Uterus (tissue), 3 donors: ENCODE measurements at regions not wholly inside any gene's neighbourhood (a gene's known extent, or its start where the extent isn't known, plus 50 kb on each side); places are given as distances from the start of the nearest gene placed in this dataset.

Source experiments
- DNase-seq, 2 donors: peaks; one replicate each; pipeline ENCODE4 v3.0.0-alpha.2; 2019 to 2020
- H3K27ac ChIP-seq, 2 donors: fragments of 200-600 bp; sonication (generic); 1 replicate in 1 of 2; 2 replicates in 1 of 2; pipeline ENCODE4 v1.5.1; 2016 to 2018
- H3K27me3 ChIP-seq, 2 donors: fragments of 200-600 bp; sonication (generic); one replicate each; pipeline ENCODE4 v1.5.1; 2018 to 2019; ENCODE audit warnings: control low read depth in 1 of 2
- H3K36me3 ChIP-seq, 2 donors: fragments of 200-600 bp; sonication (generic); one replicate each; pipeline ENCODE4 v1.5.1; 2019; ENCODE audit warnings: control low read depth in 1 of 2
- H3K4me1 ChIP-seq, 2 donors: fragments of 200-600 bp; sonication (generic); one replicate each; pipeline ENCODE4 v1.5.1; 2018 to 2019; ENCODE audit warnings: control low read depth in 1 of 2
- H3K4me3 ChIP-seq, 2 donors: fragments of 200-600 bp; sonication (generic); 1 replicate in 1 of 2; 2 replicates in 1 of 2; pipeline ENCODE4 v1.5.1; 2018 to 2019; ENCODE audit warnings: mild to moderate bottlenecking in 1 of 2
- H3K9me3 ChIP-seq, 2 donors: fragments of 200-600 bp; sonication (generic); one replicate each; pipeline ENCODE4 v1.5.1; 2019; ENCODE audit warnings: control low read depth in 1 of 2
- POLR2A ChIP-seq, 2 donors: fragments of 450-650 bp; IDR thresholded peaks; one replicate each; pipeline ENCODE4 v1.6.1; 2016; ENCODE audit warnings: antibody characterized with exemption in 2 of 2, mild to moderate bottlenecking in 1 of 2, moderate library complexity in 1 of 2
- intact Hi-C: fragments of 100-400 bp; cut with DNase I; formaldehyde crosslinking; loops from one replicate; pipeline ENCODE4 v1.15.1; 2023; ENCODE audit warnings: low total_unique reads
- TF ChIP-seq, protein P1 (sequence below), 4 experiments: fragments of 200-600 bp in 2 of 4; fragments of 450-650 bp in 2 of 4; sonication (generic) in 2 of 4; IDR thresholded peaks; one replicate each; pipeline ENCODE4 v1.5.1; 2016 to 2019; ENCODE audit warnings: antibody characterized with exemption in 4 of 4, mild to moderate bottlenecking in 2 of 4, moderate library complexity in 1 of 4
- donor health status: DM: yes; HTN: yes; CAD: no.

DNA sequence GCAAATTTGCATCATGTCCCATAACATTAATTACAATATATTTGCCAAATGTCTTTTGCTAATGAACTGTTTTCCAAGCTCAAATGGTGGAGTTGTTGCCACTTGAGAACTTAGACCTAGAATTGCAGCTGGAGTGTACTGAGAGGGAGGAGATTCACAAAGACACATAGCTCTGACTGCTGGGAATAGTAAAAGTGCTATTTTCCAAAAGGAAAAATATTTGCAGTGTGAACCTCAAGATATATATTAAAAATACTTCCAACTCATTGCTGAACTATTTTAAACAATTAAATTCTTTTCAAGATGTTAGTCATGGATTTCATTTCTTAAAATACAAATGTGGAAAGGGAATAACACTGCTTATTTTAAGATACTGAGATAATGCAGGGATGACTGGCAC is 666.8 kb upstream of the ARPP21 start:
- Histone ChIP-seq H3K36me3 (no peaks in the 10 kb centered on the region), H3K27me3 (no peaks in the 10 kb centered on the region), H3K4me3 (no peak overlapping the region), H3K27ac (no peak overlapping the region), H3K4me1 (no peaks in the 10 kb centered on the region), H3K9me3 (no peaks in the 10 kb centered on the region)
- intact Hi-C loops = no loop called here
- DNase-seq = no peak
- TF ChIP-seq, protein P1, sequence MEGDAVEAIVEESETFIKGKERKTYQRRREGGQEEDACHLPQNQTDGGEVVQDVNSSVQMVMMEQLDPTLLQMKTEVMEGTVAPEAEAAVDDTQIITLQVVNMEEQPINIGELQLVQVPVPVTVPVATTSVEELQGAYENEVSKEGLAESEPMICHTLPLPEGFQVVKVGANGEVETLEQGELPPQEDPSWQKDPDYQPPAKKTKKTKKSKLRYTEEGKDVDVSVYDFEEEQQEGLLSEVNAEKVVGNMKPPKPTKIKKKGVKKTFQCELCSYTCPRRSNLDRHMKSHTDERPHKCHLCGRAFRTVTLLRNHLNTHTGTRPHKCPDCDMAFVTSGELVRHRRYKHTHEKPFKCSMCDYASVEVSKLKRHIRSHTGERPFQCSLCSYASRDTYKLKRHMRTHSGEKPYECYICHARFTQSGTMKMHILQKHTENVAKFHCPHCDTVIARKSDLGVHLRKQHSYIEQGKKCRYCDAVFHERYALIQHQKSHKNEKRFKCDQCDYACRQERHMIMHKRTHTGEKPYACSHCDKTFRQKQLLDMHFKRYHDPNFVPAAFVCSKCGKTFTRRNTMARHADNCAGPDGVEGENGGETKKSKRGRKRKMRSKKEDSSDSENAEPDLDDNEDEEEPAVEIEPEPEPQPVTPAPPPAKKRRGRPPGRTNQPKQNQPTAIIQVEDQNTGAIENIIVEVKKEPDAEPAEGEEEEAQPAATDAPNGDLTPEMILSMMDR (IDR thresholded peaks at IDR 0.05) = no peak
- no peak for TF ChIP-seq POLR2A (IDR thresholded peaks at IDR 0.05)

DNA sequence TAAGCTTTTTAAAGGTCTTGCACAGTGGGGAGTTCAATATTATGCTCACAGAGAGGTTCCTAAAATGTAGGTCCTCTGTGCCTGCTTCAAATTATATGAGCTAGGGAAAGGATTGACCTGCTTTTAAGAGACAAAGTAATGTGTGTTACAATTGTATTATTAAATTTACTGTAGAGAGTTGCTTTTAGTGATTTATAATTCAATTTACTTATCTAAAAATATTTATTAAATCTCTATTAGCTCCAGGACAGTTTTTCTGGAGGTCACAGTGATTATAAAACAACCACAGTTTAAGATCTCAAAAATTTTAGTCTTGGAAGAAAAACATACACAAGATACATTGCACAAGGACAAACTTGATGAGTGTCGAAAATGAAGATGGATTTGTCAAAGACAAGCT is 665.7 kb upstream of the ARPP21 start:
- TF ChIP-seq POLR2A (IDR thresholded peaks at IDR 0.05) = no peak
- TF ChIP-seq, protein P1 (IDR thresholded peaks at IDR 0.05) = no peak
- H3K4me1 ChIP-seq = no peaks in the 10 kb centered on the region
- H3K4me3 ChIP-seq = no peak overlapping the region
- H3K9me3 ChIP-seq = no peaks in the 10 kb centered on the region
- intact Hi-C loops = no loop called here
- no peak overlapping the region for H3K27ac ChIP-seq
- H3K27me3 ChIP-seq = no peaks in the 10 kb centered on the region
- H3K36me3 ChIP-seq = no peaks in the 10 kb centered on the region
- DNase-seq = no peak

DNA sequence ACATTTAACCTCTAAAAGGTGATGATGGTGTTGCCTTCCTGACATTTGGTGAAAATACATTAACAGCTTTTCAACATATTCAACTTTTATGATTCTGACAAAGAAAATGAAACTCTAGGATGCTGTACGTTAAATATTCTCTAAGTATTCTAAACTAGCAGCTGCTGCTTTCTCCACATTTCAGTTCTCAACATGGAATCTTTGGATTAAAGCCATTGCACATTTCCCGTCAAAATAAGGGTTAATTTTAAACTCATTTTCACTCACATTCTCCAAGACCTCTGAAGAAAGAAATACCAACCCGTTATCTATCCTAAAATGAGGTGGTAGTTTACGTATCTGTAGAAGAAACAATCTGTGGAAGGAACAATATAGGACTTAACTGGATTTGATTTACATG is 655.7 kb upstream of the ARPP21 start:
- no peaks in the 10 kb centered on the region for H3K27me3 ChIP-seq
- DNase-seq = no peak
- no peaks in the 10 kb centered on the region for H3K4me1 ChIP-seq
- H3K36me3 ChIP-seq = no peaks in the 10 kb centered on the region
- H3K27ac ChIP-seq = no peak overlapping the region
- intact Hi-C loops = no loop called here
- H3K4me3 ChIP-seq = no peak overlapping the region
- no peak for TF ChIP-seq POLR2A (IDR thresholded peaks at IDR 0.05)
- TF ChIP-seq, protein P1 (IDR thresholded peaks at IDR 0.05) = no peak
- no peaks in the 10 kb centered on the region for H3K9me3 ChIP-seq

DNA sequence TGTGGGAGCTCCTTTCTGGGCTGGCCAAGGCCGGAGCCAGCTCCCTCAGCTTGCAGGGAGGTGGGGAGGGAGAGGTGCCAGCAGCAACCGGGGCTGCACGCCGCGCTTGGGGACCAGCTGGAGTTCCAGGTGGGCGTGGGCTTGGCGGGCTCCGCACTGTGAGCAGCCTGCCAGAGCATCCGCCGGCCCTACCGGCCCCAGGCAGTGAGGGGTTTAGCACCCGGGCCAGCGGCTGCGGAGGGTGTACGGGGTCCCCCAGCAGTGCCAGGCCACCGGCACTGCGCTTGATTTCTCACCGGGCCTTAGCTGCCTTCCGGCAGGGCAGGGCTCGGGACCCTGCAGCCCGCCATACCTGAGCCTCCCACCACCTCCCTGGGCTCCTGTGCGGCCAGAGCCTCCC is 651.0 kb upstream of the ARPP21 start:
- no peaks in the 10 kb centered on the region for H3K4me1 ChIP-seq
- no peak overlapping the region for H3K27ac ChIP-seq
- H3K27me3 ChIP-seq = no peaks in the 10 kb centered on the region
- TF ChIP-seq, protein P1 (IDR thresholded peaks at IDR 0.05) = no peak
- H3K9me3 ChIP-seq = no peaks in the 10 kb centered on the region
- intact Hi-C loops = no loop called here
- H3K4me3 ChIP-seq = no peak overlapping the region
- no peak for DNase-seq
- no peaks in the 10 kb centered on the region for H3K36me3 ChIP-seq

DNA sequence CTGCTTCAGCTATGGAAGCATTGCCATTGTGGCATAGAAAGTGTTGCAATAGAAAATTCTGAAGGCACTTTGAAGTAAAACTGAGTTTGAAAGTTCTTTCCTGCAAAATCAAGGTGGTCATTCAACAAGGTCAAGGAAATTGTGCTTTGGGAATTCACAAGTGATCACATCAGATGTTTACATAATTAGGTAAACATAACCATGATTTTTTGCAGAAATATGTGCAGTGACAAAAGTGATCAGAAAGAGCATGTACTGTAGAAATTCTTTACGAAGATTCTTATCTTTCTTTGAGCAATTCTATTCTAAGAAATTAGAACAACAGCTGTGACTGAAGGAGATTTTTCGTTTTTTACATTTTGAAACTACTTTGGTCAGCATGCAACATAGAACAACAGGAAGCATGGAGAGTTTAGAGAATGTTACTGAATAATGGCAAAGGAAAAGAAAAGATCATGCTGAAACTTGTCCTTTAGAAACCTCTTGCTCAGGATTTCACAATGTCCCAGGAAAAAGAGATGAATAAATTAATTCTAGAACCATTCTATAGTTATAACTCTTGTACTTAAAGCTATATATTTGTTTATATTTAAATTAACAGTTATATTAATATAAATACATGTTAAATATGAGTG is 643.4 kb upstream of the ARPP21 start:
- intact Hi-C loops = no loop called here
- Histone ChIP-seq H3K9me3 (no peaks in the 10 kb centered on the region), H3K27ac (no peak overlapping the region), H3K36me3 (no peaks in the 10 kb centered on the region), H3K4me3 (no peak overlapping the region), H3K27me3 (no peaks in the 10 kb centered on the region), H3K4me1 (no peaks in the 10 kb centered on the region)
- no peak for TF ChIP-seq POLR2A (IDR thresholded peaks at IDR 0.05)
- TF ChIP-seq, protein P1 (IDR thresholded peaks at IDR 0.05) = no peak
- no peak for DNase-seq
